GM21786 (cell line): ENCODE measurements at regions not wholly inside any gene's neighbourhood (a gene's known extent, or its start where the extent isn't known, plus 50 kb on each side); places are given as distances from the start of the nearest gene placed in this dataset.

Source experiments
- ATAC-seq: cut with Tn5 transposase; IDR thresholded peaks from one replicate; pipeline ENCODE4 v1.9.1; 2021; ENCODE audit not compliant: unreplicated experiment

DNA sequence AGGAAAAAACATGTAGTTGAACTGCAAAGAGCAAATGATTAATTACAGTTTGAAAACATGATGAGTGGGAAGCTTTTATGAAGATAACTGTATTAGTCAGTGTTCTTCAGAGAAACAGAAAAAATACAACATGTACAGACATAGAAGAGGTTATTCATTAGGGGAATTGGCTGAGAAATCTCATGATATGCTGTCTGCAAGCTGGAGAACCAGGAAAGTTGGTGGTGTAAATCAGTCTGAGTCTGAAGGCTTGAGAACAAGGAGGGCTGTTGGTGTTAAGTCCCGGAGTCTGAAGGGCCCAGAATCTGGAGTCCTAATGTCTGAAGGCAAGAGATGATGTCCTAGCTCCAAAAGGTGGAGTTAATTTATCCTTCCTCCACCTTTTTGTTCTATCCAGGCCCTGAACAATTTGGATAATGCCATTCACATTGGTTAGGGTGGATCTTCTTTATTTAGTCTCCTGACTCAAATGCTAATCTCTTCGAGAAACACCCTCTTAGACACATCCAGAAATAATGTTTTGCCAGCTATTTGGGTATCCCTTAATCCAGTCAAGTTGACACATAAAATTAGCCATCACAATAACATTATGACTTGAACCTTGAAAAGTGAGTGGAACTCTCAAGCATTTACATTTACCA is 672.9 kb upstream of the PTBP2 start:
- ATAC-seq = no peak

DNA sequence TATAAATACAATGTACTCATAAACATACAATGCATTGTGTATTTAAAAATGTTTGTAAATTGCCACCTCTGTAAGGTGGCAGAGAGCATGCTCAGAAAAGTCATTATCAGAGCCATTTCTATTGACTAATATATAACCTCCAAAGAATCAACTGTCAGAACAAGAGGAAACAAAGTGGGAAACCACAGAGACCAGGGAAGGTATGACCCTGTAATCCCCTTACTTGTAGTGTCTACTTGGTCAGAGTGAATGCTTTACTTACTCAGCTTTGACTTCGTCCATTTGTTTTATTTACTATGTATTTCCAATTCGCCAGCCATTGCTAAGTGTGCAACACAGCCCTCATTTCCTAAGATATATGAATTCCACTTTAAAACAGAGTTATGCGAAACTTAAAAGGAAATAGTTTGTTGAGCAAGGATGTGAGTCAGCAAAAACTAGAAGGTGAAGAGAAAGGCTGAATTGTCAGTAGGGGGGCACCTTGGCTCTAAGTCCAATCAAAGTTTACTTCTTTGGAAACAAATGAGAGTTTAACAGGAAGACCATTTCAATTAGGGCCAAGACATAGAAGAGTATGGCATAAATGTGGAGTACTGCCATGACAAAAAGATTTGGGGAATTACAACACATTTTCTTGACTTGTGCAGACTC is 671.7 kb upstream of the PTBP2 start:
- no peak for ATAC-seq

DNA sequence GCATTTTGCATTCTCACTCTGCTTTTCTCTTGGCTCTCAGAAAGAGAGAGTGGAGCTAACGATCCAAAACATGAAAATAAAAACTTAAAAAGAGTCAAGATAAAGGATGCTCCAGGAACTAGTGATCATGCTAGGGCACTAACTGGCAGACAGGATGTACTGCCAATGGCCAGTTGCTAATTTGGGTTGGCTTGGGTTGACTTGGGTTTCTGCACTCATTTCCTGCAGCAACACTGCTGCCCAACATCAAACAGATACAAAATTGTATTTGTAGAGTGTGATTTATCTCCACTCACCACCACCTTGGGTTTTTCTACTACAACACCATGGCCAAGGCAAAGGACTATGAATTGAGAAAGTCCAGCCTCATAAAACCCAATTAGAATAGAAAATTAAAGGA is 662.3 kb upstream of the PTBP2 start:
- no peak for ATAC-seq

DNA sequence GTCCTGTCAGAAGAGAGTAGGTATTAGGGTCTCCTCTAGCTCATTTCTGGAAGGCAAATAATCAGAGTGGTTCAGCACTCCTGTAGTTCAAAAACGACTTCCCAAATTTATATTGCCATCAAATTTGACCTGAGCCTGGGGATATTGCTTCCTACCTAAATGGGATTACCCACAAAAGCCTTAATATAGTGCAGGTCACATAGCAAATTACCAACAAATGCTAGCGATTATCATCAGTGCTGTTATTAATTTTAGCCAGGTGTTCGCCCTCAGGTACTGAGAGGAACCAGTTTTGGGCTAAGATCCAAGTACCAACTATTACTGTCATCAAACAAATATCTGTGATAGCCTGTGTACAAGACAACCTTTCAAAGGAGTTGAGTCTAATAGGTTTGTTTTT is 661.8 kb upstream of the PTBP2 start:
- no peak for ATAC-seq

DNA sequence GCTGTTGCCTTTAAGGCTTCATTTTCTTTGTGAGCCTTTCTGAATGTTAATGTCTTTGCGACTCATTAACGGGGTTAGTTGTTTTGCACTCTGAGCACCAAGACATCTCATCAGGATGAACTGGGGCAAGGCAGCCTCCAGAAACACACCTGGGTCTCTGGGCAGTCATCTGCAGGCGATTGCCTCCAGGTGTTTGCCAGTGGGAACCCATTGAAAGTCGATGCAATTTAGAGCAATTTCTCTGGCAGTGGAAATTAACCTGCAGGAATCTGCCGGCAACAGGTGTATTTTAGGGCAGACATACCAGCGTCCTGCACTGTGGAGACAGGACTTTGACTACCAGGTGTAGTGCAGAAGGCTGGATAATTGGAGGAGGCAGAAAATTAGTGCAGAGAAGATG is 661.0 kb upstream of the PTBP2 start:
- ATAC-seq = no peak

DNA sequence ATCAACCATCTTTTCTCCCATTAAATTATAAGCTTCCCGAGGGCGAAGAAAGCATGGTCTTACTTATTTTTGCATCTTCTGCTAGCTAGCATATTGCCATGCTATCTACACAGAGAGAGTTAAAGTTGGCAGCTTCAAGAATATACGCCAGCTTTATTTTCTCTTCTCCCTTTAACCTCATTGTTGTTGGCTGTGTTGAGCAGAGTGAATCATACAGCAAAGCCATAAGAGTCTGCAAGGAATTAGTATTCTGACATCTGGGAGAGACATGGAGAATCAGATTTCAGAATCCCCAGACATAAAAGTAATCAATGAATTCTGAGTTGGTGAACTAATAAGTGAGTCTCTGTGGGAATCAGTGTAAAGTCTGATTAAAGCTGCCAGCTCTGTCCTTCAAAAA is 649.6 kb upstream of the PTBP2 start:
- no peak for ATAC-seq

DNA sequence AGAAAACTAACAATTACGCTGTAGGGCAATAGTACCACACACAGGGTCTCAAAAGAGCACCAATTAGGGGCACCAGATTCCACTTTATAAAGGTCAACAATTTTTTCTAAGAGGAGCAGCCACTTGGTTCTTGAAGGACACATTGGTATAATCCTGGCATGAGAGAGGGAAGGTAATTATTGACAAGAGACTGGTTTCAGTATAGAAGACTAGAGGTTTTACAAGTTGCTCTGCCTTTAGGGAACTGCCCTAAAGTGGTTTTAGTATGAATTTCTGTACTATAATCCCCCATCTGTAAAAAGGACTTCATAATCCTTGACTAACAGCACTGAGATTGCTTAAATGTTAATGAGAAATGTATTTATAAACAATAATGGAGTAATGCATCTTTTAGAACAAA is 648.5 kb upstream of the PTBP2 start:
- peak; percentile 82 for ATAC-seq

DNA sequence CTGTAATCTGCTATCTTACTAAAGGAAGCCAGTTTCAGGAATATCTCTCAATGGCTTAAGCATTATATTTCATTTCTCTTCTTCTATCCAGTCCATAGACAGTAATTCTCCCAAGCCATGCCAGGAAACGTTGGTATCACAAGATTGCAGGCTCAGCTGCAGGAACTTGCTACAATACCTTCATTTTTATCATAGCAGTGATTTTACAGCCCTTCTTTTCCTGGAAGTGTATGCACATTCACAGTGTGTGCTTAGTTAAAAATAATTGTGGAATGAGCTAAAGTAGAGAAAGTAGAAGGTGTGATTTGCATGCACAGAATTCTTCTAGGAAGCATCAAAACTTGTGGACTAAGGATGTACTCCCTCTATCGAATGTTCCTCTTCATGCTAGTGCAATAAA is 647.2 kb upstream of the PTBP2 start:
- ATAC-seq = no peak

DNA sequence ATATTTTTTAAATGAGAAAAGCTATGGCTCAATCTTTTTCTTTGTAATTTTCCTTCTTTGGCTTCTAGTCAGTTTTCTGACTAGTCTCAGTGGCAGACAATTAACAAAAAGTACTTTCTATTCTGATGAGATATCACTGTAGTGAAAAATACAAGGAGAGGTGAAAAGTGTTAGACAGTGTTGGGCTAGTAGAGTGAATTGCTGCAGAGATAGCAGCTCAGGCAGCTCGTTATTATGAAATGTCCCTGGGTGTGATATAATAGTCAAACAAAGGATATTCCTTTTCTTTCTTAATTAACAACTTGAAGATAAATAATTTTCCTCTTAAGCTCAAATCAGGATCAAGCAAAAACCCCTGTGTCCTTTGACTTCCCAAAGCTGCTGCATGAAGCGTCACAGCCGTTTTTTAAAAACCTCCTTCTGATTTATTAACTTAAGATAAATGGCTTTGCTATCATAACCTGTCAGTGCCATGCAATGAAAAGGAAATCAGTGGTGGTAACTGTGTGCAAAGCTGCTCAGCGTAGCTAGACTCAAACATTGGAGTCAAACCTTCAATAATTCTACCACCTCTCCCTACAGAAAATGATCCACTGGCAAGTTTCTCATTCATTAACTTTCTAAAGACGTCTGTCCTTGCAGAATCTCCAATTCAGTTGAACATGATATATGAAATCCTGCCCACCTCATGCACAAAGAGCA is 646.6 kb upstream of the PTBP2 start:
- no peak for ATAC-seq

DNA sequence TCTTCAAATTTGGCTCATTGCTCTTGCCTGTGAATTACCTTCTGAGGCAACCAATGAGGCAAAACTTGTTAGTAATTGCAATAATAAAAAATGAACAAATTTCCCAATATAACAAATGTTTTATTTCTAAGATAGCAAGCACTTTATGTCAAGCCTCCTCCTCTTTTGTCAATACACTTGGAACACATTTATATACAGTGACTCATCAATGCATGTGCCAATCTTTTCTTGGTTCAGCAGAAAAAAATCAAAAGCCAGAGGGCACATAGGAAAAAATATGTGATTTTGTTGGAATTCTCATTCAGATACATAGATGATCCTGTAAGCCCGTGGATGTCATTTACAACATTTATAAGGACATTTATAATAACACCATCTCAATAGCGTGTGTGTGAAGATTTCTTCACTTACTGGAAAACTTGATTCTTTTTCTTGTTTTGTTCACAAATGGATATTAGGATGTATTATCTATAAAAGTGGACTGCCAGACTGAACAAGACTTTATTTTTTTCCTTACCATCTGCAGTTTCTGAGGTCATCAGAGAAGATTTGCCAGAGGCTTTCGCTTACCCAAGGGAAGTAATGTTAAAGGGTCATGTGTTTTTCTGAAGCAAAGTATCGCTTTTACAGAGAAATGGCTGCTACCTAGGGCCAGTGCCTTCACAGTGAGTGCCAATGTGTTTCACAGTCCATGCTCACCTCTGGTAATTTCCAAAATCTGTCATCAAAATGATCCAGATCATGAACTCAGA is 645.7 kb upstream of the PTBP2 start:
- no peak for ATAC-seq

DNA sequence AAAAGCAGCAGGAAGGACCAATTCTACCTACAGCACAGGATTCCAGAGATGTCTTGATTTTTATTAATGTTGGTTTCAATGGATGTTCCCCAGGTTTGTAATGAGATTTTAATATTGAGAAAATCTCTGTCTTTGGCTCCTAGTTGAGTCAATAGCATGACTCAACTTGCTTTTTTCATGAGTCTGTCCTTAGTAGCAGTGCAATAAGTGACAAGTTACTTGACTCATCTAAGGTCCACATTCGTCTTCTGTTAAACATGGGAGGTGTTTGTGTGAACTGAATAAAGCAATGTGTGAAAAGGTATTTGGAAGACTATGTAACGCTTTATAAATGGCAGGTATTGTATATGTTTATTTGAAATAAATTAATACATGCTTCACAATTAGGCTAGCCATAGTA is 645.0 kb upstream of the PTBP2 start:
- ATAC-seq = no peak

DNA sequence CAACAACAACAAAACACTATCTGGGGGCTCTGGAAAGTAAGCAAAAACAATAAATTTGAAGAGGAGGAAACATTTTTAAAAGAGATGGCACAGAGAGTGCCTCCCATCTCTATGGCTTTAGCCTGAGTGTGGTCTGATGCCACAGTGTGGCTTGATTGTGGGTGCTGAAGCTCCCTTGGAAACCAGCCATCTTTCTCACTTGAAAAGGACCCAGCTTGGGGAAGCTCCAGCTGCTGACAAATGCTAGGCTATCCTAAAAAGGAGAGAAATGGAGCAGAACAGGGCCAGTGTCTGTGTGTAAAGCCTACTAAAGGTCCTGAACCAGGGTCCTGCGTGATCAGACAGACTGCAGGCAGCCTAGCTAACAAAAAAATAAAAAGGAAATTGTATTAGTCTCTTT is 642.0 kb upstream of the PTBP2 start:
- ATAC-seq = no peak

DNA sequence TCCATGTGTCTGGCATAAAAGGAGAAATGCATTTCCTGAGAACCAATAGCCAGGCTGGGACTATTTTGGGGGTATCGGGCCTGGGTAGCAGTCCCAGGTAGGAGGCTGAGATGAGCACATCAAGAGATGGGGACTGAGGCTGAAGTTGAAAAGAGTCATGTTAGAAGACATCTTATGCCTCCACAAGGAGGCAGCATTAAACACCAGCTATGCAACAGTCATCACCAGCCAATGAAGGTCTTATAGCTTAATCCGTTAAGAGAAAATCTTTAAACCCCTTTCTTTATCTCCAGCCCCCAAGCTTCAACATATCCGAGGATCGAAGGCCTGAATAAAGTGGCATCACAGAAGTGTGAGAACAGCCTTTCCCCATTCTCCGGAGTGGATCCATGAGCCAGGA is 640.7 kb upstream of the PTBP2 start:
- no peak for ATAC-seq

DNA sequence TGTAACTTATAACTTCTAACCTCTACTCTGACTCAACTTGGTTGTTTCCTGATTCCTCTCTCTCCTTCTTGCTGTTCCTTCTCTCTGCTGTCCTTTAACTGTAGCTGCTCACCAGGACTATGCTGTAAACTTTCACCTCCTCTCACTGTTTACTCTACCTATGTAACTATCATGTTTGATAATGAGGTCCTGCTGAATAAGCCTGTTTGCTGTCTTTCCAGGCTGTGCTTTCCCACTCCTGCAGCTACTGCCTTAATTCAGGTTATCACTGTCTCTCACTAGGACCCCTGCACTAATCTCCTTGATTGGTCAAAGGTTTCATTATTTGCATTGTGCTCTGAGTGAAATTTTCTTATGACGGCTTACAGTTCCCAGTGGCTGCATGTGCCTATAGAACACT is 633.9 kb upstream of the PTBP2 start:
- no peak for ATAC-seq

DNA sequence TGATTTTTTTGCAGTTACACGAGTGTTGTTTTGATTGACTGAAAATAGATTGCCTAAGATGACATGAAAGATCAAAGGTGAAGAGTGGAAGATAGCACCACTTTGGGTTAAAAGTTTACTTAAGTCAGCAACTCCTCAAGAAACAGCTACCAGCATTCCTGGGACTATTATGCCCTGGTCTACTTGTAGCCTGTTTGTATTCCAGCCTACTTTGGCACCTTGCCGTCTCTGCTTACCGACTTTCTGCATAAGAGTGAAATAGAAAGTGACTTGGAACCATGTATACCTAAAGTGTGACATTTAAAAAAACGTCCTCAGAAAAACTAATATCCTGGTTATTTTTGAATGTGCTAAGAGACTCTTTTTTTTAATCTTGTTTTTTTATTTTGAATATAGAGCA is 631.5 kb upstream of the PTBP2 start:
- no peak for ATAC-seq

DNA sequence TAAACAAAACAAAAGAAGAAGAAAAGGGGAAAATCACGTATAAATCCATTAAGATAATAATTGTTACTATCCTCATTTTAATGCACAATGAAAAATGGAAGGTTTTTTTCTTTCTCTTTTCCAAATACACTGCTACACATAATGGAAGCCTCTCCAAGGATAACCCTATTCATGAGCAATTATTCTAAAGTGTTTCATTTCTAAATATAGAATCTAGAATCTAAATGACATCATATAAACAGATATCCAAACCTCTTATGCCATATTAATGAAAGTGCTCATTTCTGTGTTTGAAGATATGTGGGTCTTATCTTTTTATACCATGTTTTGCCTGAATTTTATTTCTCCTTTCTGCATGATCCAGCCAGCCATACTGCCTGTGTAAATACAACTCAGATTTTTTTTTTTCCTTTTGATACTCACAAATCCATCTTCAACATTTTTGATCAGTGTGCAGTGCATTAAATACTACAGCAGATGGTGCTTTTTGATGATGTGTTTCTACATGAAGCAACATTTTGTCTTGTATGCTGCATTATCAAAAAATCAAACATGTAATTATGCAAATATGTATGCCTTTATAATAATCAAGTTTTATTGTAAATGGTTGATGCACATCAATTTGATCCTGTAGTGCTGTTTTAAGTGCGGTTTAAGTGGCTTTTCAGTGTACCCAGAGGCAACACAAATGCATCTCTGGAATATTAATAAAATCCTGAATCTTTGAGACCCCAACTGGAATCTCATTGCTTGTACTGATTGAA is 625.6 kb upstream of the PTBP2 start:
- ATAC-seq = no peak

DNA sequence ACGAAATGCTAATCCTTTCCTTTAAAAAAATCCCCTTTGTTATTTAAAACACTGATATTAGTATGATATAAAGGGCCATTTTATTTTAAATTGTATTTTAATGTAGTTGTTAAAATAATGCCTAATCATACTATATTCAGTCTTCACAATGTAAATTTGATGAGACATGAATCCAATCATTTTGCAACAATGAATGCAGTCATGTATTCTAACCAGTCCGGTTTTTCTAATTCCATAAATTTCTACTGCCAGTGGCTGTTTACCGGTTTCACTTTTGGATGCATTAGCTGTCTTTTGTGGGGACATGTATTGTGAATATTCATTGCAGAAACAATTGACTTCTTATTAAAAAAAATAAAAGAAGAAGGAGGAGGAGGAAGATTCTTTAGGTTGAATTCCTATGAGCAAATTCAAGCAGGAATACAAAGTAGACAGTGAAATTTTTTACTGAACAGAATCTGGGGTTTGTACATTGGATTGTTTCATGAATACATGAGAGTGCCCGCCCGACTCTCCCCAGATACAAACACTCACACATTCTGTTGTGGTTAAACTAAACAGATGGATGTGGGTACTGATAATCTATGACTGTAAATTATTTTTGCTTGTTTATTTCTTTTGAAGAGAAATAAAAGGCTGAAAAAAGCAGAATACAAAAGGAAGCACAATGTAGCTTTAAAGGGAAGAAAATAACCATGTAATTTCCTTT is 624.8 kb upstream of the PTBP2 start:
- ATAC-seq = no peak

DNA sequence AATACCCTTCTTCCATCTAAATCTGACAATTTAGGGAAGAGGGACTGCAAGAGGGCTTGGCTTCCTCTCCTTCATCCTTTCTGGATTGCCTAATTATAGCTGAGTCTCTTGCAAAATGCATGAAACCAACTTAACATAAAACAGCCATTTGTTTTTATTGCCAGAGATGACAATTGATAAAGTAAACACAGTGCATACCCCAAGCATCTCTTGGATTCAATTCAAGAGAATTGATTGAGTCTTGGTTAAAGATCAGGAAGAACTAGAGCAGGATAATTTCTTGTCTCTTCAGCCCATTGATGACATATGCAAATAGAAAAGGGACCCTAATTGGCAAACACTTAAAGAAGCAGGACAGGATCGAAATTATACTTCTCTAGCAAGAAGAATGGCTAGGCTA is 617.1 kb upstream of the PTBP2 start:
- ATAC-seq = no peak

DNA sequence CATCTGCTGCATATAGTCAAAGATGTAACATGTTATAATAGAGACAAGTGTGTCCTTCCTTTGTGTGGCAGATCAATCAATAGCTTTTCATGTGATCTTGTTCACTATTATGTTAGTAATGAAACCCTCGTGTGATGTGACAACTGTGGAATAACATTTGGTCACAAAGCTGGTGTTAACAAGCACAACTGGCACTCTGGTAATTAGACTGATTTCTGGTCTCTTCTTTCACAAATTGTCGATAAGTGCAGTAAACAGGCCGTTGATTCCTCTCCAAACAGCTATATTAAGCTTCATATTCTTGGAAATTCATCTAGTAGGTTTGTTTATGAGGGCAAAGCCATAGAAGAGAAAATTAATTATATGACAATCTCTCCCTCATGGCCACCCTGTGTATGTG is 616.7 kb upstream of the PTBP2 start:
- ATAC-seq = no peak

DNA sequence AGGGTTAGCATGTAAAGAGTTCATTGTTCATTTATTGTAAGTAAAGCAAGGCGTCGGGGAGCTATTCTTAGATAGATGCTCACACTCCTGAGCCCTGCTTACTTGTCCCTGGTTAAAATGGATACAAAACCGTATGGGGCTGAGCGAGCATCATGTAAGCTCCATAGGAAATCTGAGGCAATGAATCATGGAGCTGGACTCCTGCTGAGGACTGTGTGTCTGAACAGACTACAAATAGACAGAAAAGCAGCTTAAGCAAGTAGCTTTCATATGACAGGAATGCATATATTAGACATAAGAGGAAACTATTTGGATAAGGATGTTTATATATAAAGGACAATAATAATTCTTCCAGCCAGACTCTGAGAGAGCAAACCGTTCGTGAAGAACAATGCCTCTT is 604.9 kb upstream of the PTBP2 start:
- no peak for ATAC-seq

DNA sequence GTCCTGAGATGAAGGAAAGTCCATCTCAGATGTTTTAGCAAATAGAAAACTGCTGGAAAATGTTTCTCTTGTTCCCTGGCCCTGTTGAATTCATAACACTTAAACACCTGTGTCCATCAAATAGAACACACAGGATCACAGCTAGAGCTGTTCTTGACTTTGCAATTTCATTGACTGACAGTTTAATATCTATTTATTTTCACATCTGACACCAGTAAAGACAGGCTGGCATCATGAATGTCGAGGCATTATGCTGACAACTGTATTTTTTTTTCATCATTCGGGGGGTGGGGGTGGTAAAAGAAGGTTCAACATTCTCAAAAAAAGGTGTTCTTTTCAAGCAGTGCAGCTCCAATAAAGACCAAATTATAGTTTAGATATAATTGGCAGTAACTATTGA is 591.2 kb upstream of the PTBP2 start:
- ATAC-seq = no peak
